Chondrocyte (in vitro differentiated cells): ENCODE measurements at regions not wholly inside any gene's neighbourhood (a gene's known extent, or its start where the extent isn't known, plus 50 kb on each side); places are given as distances from the start of the nearest gene placed in this dataset.
"Not testable (repeated sequence)": the region's sequence is repeated elsewhere in the genome, so short reads cannot be mapped to it uniquely, and the experiment has no call there.

ENCODE experiments used
- DNase-seq: peaks from one replicate; pipeline ENCODE4 v3.0.0; 2021; ENCODE audit warnings: mixed read lengths, low spot score
- H3K27ac Mint-ChIP-seq: one replicate; pipeline ENCODE4 v1.8.0; 2021; ENCODE audit warnings: mild to moderate bottlenecking, moderate library complexity, mixed read lengths; ENCODE audit not compliant: unreplicated experiment
- H3K27me3 Mint-ChIP-seq: 2 replicates; pipeline ENCODE4 v1.8.0; 2021; ENCODE audit warnings: low read depth, mixed read lengths
- H3K36me3 Mint-ChIP-seq: 2 replicates; pipeline ENCODE4 v1.8.0; 2021; ENCODE audit warnings: low read depth, mixed read lengths
- H3K4me1 Mint-ChIP-seq: 2 replicates; pipeline ENCODE4 v1.8.0; 2021; ENCODE audit warnings: low read depth, mild to moderate bottlenecking, mixed read lengths
- H3K4me3 Mint-ChIP-seq: one replicate; pipeline ENCODE4 v1.8.0; 2021; ENCODE audit warnings: mild to moderate bottlenecking, moderate library complexity, mixed read lengths; ENCODE audit not compliant: unreplicated experiment
- H3K9me3 Mint-ChIP-seq: 2 replicates; pipeline ENCODE4 v1.8.0; 2021; ENCODE audit warnings: low read depth, mixed read lengths
- TF ChIP-seq, protein P1 (sequence below): fragments of 200-600 bp; sonication (generic); IDR thresholded peaks from 2 replicates; pipeline ENCODE4 v1.5.0; 2021; ENCODE audit warnings: antibody characterized with exemption, mild to moderate bottlenecking, moderate library complexity

DNA sequence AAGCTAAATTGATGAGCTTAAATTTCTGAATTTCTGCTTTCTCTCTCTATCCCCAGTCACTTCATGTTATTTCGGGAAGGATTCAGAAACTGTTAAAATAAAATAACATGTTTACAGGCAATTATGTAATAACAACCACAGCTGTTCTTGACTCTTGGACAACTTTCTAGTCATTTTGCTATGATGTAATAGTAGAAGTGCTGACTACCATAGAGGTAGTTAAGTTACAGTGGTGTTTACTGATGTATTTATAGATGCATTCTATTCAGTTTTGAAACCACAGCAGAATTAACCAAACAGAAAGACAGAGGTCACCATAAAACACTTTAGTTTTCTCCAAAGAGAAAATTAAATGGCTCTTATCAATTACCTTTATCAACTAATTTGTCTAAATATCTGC is 1292.0 kb upstream of the CHAC2 start:
- TF ChIP-seq, protein P1, sequence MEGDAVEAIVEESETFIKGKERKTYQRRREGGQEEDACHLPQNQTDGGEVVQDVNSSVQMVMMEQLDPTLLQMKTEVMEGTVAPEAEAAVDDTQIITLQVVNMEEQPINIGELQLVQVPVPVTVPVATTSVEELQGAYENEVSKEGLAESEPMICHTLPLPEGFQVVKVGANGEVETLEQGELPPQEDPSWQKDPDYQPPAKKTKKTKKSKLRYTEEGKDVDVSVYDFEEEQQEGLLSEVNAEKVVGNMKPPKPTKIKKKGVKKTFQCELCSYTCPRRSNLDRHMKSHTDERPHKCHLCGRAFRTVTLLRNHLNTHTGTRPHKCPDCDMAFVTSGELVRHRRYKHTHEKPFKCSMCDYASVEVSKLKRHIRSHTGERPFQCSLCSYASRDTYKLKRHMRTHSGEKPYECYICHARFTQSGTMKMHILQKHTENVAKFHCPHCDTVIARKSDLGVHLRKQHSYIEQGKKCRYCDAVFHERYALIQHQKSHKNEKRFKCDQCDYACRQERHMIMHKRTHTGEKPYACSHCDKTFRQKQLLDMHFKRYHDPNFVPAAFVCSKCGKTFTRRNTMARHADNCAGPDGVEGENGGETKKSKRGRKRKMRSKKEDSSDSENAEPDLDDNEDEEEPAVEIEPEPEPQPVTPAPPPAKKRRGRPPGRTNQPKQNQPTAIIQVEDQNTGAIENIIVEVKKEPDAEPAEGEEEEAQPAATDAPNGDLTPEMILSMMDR: no peak
- Mint-ChIP-seq H3K4me1 (no peaks in the 10 kb centered on the region), H3K36me3 (no peaks in the 10 kb centered on the region), H3K4me3 (no peak overlapping the region), H3K27ac (no peak overlapping the region), H3K27me3 (peaks cover 2% of the 10 kb centered on the region), H3K9me3 (peaks cover 2% of the 10 kb centered on the region)
- no peak for DNase-seq

DNA sequence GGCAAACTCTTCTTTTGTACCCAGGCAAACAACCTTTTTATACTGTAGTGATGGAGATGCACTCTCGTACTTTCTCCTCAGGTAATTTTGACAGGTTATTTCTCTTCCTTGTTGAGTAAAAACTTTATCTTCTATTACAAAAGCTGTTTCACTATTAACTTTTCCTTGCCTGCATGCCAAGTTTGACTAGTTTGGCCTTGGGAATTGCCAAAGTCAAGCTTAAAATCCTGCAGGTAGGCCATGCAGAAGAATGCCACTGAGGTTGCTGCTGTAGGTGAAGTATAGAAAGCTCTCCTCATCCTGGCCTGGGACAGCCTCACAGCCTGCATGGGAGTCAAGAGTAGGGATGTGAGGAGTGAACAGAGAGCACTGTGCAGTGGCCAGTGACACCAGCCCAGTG is 1293.5 kb upstream of the CHAC2 start:
- TF ChIP-seq, protein P1: no peak
- H3K27ac Mint-ChIP-seq: no peak overlapping the region

GRCh38 chr2:52473526-52473925 is 1294.1 kb upstream of the CHAC2 start:
- Mint-ChIP-seq H3K27me3 (peaks cover 2% of the 10 kb centered on the region), H3K4me3 (no peak overlapping the region), H3K27ac (no peak overlapping the region), H3K36me3 (no peaks in the 10 kb centered on the region), H3K4me1 (no peaks in the 10 kb centered on the region), H3K9me3 (peaks cover 1% of the 10 kb centered on the region)
- TF ChIP-seq, protein P1: no peak
- DNase-seq: no peak

More for the DNA sequence above, 1293.5 kb upstream of the CHAC2 start:
- Mint-ChIP-seq H3K27me3 (peaks cover 2% of the 10 kb centered on the region), H3K4me3 (no peak overlapping the region), H3K36me3 (no peaks in the 10 kb centered on the region), H3K4me1 (no peaks in the 10 kb centered on the region), H3K9me3 (peaks cover 2% of the 10 kb centered on the region)
- no peak for DNase-seq

DNA sequence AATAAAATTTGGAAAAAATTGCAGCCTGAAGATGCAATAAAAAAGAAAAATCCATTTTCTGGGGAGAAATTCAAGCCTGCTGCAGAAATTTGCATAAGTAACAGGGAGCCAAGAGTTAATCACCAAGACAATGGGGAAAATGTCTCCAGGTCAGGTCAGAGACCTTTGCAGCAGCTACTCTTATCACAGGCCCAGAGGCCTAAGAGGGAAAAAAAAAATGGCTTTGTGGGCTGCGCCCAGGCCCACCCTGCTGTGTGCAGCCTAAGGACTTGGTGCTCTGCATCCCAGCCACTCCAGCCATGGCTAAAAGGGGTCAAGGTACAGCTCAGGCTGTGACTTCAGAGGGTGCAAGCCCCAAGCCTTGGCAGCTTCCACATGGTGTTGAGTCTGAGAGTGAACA is 1297.1 kb upstream of the CHAC2 start:
- H3K27ac Mint-ChIP-seq, H3K9me3 Mint-ChIP-seq, DNase-seq, H3K4me3 Mint-ChIP-seq, H3K27me3 Mint-ChIP-seq, H3K36me3 Mint-ChIP-seq, H3K4me1 Mint-ChIP-seq: not testable (repeated sequence)

DNA sequence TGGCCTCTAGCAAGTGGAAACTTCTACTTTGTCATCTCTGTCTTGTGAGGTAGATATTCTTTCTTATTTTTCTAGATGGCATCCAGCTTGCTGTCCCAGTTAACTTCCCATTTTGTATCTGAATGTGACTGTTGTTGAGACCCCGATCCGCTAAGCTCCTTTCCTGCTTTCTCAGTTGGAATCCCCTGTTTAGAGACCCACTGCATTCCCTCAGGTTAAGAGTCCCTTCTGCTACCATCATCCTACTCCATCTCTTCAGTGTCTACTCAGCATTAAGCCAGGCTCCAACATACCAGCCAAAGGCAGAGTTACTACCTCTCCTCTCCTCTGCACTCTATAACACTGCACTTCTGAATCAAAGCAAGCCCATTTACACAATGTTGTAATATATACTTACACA is 1300.4 kb upstream of the CHAC2 start:
- H3K27ac Mint-ChIP-seq: no peak overlapping the region
- H3K9me3 Mint-ChIP-seq: peaks cover 2% of the 10 kb centered on the region

GRCh38 chr2:52465287-52465686 is 1302.3 kb upstream of the CHAC2 start:
- Mint-ChIP-seq H3K27me3 (peaks cover 3% of the 10 kb centered on the region), H3K36me3 (no peaks in the 10 kb centered on the region), H3K4me1 (peaks cover 4% of the 10 kb centered on the region), H3K27ac (no peak overlapping the region), H3K4me3 (no peak overlapping the region), H3K9me3 (peaks cover 2% of the 10 kb centered on the region)
- DNase-seq: no peak
- TF ChIP-seq, protein P1: no peak

More for the DNA sequence above, 1300.4 kb upstream of the CHAC2 start:
- no peak for DNase-seq
- H3K36me3 Mint-ChIP-seq: no peaks in the 10 kb centered on the region
- peaks cover 4% of the 10 kb centered on the region for H3K4me1 Mint-ChIP-seq
- H3K4me3 Mint-ChIP-seq: no peak overlapping the region
- TF ChIP-seq, protein P1: no peak
- H3K27me3 Mint-ChIP-seq: peaks cover 3% of the 10 kb centered on the region
